ENCODE measurements at regions not wholly inside any gene's neighbourhood (a gene's known extent, or its start where the extent isn't known, plus 50 kb on each side); places are given as distances from the start of the nearest gene placed in this dataset.

- Histone ChIP-seq H3K4me1 (peaks cover 0 to 9% (median 0%) of the 10 kb centered on the region in 4 donors), H3K27me3 (no peaks in the 10 kb centered on the region), H3K36me3 (no peaks in the 10 kb centered on the region), H3K9me3 (no peaks in the 10 kb centered on the region), H3K27ac (no peak overlapping the region), H3K4me3 (no peak overlapping the region)
- intact Hi-C loops (cut with DNase I; ENCODE audit: low total_unique reads), result no loop called here
- 19 to 54% (median 51%) methylated on average over 1 of the region's 1 CpG for WGBS, 5 donors
- TF ChIP-seq EP300 (IDR thresholded peaks at IDR 0.05) (no peak), POLR2A (IDR thresholded peaks at IDR 0.05) (no peak), POLR2AphosphoS5 (IDR thresholded peaks at IDR 0.05) (no peak), CTCF (IDR thresholded peaks at IDR 0.05) (no peak)
- no peak for DNase-seq
These were observed 910.3 kb upstream of the LCORL start for GRCh38 chr4:18931643-18932377.

DNA sequence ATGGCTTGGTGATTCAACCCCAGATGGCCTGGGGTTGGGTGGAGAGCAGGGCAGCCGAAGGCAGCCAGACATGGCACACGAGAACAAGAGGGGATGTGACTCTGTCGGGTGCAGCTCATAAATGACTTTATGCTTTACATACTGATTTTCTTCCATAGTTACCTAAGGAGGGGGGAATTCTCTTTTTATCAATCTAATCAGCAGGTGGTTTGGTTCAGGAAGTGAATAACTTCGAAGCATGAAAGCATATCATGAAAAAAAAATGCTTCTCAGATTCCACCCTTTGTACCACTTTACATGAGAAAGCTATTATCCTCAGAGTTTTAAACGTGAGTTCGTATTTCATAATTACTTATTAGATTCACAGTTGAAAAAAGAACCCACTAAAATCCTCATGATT, 908.9 kb upstream of the LCORL start:
- H3K36me3 ChIP-seq, result no peaks in the 10 kb centered on the region
- no peaks in the 10 kb centered on the region for H3K27me3 ChIP-seq
- no peak overlapping the region for H3K27ac ChIP-seq
- DNase-seq, result no peak
- no peak overlapping the region for H3K4me3 ChIP-seq
- no peaks in the 10 kb centered on the region for H3K4me1 ChIP-seq
- TF ChIP-seq CTCF (IDR thresholded peaks at IDR 0.05) (no peak), POLR2AphosphoS5 (IDR thresholded peaks at IDR 0.05) (no peak), POLR2A (IDR thresholded peaks at IDR 0.05) (no peak), EP300 (IDR thresholded peaks at IDR 0.05) (no peak)
- intact Hi-C loops (cut with DNase I; ENCODE audit: low total_unique reads), result no loop called here
- peaks cover 0 to 6% (median 1%) of the 10 kb centered on the region in 4 donors for H3K9me3 ChIP-seq
- WGBS, 5 donors, result 74 to 79% (median 78%) methylated on average over 6 of the region's 6 CpGs

DNA sequence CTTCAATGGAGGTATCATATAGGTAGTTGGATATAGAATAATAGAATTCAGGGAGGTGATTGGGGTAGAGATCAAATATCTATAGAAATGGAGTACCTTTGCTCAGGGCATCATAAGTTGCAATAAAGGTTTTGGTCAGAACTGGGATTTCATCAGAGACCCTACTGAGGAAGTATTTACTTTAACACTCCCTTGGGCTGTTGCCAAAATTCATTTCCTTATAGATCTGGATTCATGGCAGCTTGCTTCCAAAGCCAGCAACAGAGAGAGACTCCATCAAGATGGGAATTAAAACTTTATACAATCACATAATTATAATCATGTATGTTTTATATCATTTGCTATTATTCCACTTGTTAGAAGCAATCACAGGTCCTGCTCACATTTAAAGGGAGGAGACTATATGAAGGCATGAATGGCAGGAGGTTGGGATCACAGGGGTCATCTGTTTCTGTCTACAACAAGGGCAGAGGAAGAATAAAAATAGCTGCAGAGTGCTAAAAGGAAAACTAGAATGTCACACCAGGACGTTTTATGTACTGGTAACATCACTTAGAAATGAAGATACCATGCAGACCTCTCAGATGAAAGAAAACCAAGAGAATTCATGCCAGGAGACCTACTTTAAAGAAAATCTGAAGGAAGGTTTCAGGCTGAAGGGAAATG, 902.1 kb upstream of the LCORL start:
- Histone ChIP-seq H3K27ac (no peak overlapping the region), H3K4me1 (no peaks in the 10 kb centered on the region), H3K27me3 (no peaks in the 10 kb centered on the region), H3K4me3 (no peak overlapping the region), H3K9me3 (peaks cover 0 to 6% (median 1%) of the 10 kb centered on the region in 4 donors), H3K36me3 (no peaks in the 10 kb centered on the region)
- DNase-seq, result peak in 1 of 2 donors; percentile 51
- no peak for TF ChIP-seq EP300 (IDR thresholded peaks at IDR 0.05)
- no peak for TF ChIP-seq CTCF (IDR thresholded peaks at IDR 0.05)
- no peak for TF ChIP-seq POLR2A (IDR thresholded peaks at IDR 0.05)
- no peak for TF ChIP-seq POLR2AphosphoS5 (IDR thresholded peaks at IDR 0.05)
- 7 to 35% (median 17%) methylated on average over 1 of the region's 1 CpG for WGBS, 5 donors
- intact Hi-C loops (cut with DNase I; ENCODE audit: low total_unique reads), result no loop called here

GRCh38 chr4:18917689-18918088, 896.1 kb upstream of the LCORL start:
- TF ChIP-seq CTCF (IDR thresholded peaks at IDR 0.05) (no peak), POLR2A (IDR thresholded peaks at IDR 0.05) (no peak), EP300 (IDR thresholded peaks at IDR 0.05) (no peak), POLR2AphosphoS5 (IDR thresholded peaks at IDR 0.05) (no peak)
- Histone ChIP-seq H3K4me3 (no peak overlapping the region), H3K36me3 (no peaks in the 10 kb centered on the region), H3K9me3 (peaks cover 0 to 10% (median 5%) of the 10 kb centered on the region in 4 donors), H3K4me1 (peaks cover 0 to 4% (median 0%) of the 10 kb centered on the region in 4 donors), H3K27ac (no peak overlapping the region), H3K27me3 (no peaks in the 10 kb centered on the region)
- intact Hi-C loops (cut with DNase I; ENCODE audit: low total_unique reads), result no loop called here
- DNase-seq, result no peak
